GM23338 (cell line): ENCODE measurements at regions not wholly inside any gene's neighbourhood (a gene's known extent, or its start where the extent isn't known, plus 50 kb on each side); places are given as distances from the start of the nearest gene placed in this dataset.

Source experiments
- ATAC-seq: fragments of 200-7000 bp; cut with Tn5 transposase; 3 replicates; pipeline ENCODE4 v1.9.1; 2020
- DNase-seq: peaks from one replicate; pipeline ENCODE4 v3.0.0-alpha.2; 2015; ENCODE audit warnings: low spot score
- H2AFZ ChIP-seq: fragments of 200-600 bp; sonication (generic); 2 replicates; pipeline ENCODE4 v1.8.0; 2016; ENCODE audit warnings: antibody characterized with exemption, mild to moderate bottlenecking, moderate library complexity
- H3F3A ChIP-seq: fragments of 200-600 bp; sonication (generic); replicated peaks from 2 replicates; pipeline ENCODE4 v1.8.0; 2017; ENCODE audit warnings: antibody characterized with exemption, mixed run types, low read depth
- H3K27ac ChIP-seq: fragments of 200-600 bp; sonication (generic); 2 replicates; pipeline ENCODE4 v1.6.1; 2016; ENCODE audit warnings: low read depth
- H3K27me3 ChIP-seq: fragments of 200-600 bp; sonication (generic); 2 replicates; pipeline ENCODE4 v1.8.0; 2016; ENCODE audit warnings: mild to moderate bottlenecking, mixed run types, moderate library complexity; ENCODE audit not compliant: insufficient read depth
- H3K36me3 ChIP-seq: fragments of 200-600 bp; sonication (generic); 2 replicates; pipeline ENCODE4 v1.8.0; 2016; ENCODE audit warnings: mild to moderate bottlenecking; ENCODE audit not compliant: insufficient read depth
- H3K4me1 ChIP-seq: fragments of 200-600 bp; sonication (generic); 2 replicates; pipeline ENCODE4 v1.8.0; 2016; ENCODE audit warnings: mild to moderate bottlenecking, moderate library complexity; ENCODE audit not compliant: insufficient read depth
- H3K4me2 ChIP-seq: fragments of 200-600 bp; sonication (generic); 2 replicates; pipeline ENCODE4 v1.7.1; 2017; ENCODE audit warnings: mixed run types
- H3K4me3 ChIP-seq: fragments of 200-600 bp; sonication (generic); 2 replicates; pipeline ENCODE4 v1.6.1; 2016; ENCODE audit warnings: mixed run types
- H3K79me2 ChIP-seq: fragments of 200-600 bp; sonication (generic); replicated peaks from 2 replicates; pipeline ENCODE4 v1.8.0; 2017; ENCODE audit warnings: mild to moderate bottlenecking; ENCODE audit not compliant: insufficient read depth
- H3K9me2 ChIP-seq: fragments of 200-600 bp; sonication (generic); 2 replicates; pipeline ENCODE4 v1.8.0; 2017; ENCODE audit not compliant: insufficient read depth
- H4K20me1 ChIP-seq: fragments of 200-600 bp; sonication (generic); replicated peaks from 2 replicates; pipeline ENCODE4 v1.8.0; 2017; ENCODE audit warnings: mild to moderate bottlenecking; ENCODE audit not compliant: insufficient read depth
- H3K27ac Mint-ChIP-seq: 2 replicates; pipeline ENCODE4 v1.8.0; 2020; ENCODE audit warnings: inconsistent platforms, mild to moderate bottlenecking, moderate library complexity, mixed read lengths
- H3K27me3 Mint-ChIP-seq: 3 replicates; pipeline ENCODE4 v1.8.0; 2022; ENCODE audit warnings: low read depth, mild to moderate bottlenecking, moderate library complexity, mixed read lengths, inconsistent platforms; ENCODE audit not compliant: insufficient read depth, poor library complexity
- H3K36me3 Mint-ChIP-seq: 3 replicates; pipeline ENCODE4 v1.8.0; 2021; ENCODE audit warnings: low read depth, mild to moderate bottlenecking, inconsistent platforms, moderate library complexity, mixed read lengths
- H3K4me1 Mint-ChIP-seq: 3 replicates; pipeline ENCODE4 v1.8.0; 2020; ENCODE audit warnings: mild to moderate bottlenecking, inconsistent platforms, mixed read lengths
- H3K4me3 Mint-ChIP-seq: 3 replicates; pipeline ENCODE4 v1.8.0; 2021; ENCODE audit warnings: moderate library complexity, mild to moderate bottlenecking, inconsistent platforms, mixed read lengths
- H3K9me3 Mint-ChIP-seq: 3 replicates; pipeline ENCODE4 v1.8.0; 2020; ENCODE audit warnings: moderate library complexity, mild to moderate bottlenecking, inconsistent platforms, mixed read lengths
- EZH2 ChIP-seq: fragments of 200-600 bp; sonication (generic); IDR thresholded peaks from one replicate; pipeline ENCODE4 v1.8.0; 2017; ENCODE audit warnings: antibody characterized with exemption, mild to moderate bottlenecking, low read depth; ENCODE audit not compliant: unreplicated experiment
- EZH2phosphoT487 ChIP-seq: fragments of 200-600 bp; sonication (generic); IDR thresholded peaks from one replicate; pipeline ENCODE4 v1.8.1; 2018; ENCODE audit warnings: antibody characterized with exemption; ENCODE audit not compliant: unreplicated experiment
- JUNB ChIP-seq: IDR thresholded peaks from one replicate; pipeline ENCODE4 v1.6.1; 2016; ENCODE audit warnings: antibody characterized with exemption; ENCODE audit not compliant: unreplicated experiment
- NANOG ChIP-seq: IDR thresholded peaks from 2 replicates; pipeline ENCODE4 v1.6.1; 2016; ENCODE audit warnings: antibody characterized with exemption, borderline replicate concordance
- REST ChIP-seq: IDR thresholded peaks from one replicate; pipeline ENCODE4 v1.6.1; 2018; ENCODE audit warnings: antibody characterized with exemption; ENCODE audit not compliant: unreplicated experiment
- STAT1 ChIP-seq: IDR thresholded peaks from one replicate; pipeline ENCODE4 v1.6.1; 2016; ENCODE audit warnings: antibody characterized with exemption; ENCODE audit not compliant: unreplicated experiment
- ZNF331 ChIP-seq: fragments of 250-450 bp; sonication (Bioruptor Pico); IDR thresholded peaks from 2 replicates; pipeline ENCODE4 v1.5.0; 2020; ENCODE audit warnings: low read depth, mild to moderate bottlenecking, moderate library complexity
- TF ChIP-seq, protein P1 (sequence below): IDR thresholded peaks from 2 replicates; pipeline ENCODE4 v1.6.1; 2016; ENCODE audit warnings: antibody characterized with exemption
- TF ChIP-seq, protein P2 (sequence below): fragments of 250-450 bp; sonication (Bioruptor Pico); IDR thresholded peaks from 2 replicates; pipeline ENCODE4 v1.5.0; 2020; ENCODE audit warnings: mild to moderate bottlenecking, moderate library complexity
- TF ChIP-seq, protein P3 (sequence below), 2 experiments: fragments of 200-600 bp in 1 of 2; sonication (generic) in 1 of 2; conservative IDR thresholded peaks; 2 replicates each; pipeline versions ENCODE4 v1.5.1 to v1.6.1; 2016 to 2017; ENCODE audit warnings: antibody characterized with exemption in 2 of 2, low read depth in 2 of 2, mild to moderate bottlenecking in 2 of 2, moderate library complexity in 1 of 2

DNA sequence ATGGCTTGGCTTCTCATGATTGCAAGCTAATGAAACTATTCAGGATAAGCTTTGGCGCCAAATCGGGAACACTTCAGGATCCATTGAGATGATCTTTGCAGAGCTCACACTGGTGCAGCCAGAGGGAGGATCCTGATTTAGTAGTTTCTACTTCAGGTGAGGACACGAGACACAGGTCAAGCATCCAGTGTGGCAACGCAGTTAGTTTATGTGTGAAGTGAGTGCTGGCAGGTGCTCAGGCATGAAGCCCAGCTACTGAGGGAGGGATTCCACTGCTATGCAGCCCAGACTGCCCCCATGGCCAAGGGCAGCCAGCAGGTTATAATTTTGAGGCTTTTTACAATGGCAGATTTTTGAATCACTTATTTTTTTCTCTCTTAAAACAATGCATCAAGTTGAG lies 113.5 kb upstream of the PCED1B start:
- TF ChIP-seq NANOG = no peak
- TF ChIP-seq REST = no peak
- no peak for TF ChIP-seq JUNB
- TF ChIP-seq ZNF331 (CRISPR knock-in tag) = no peak
- TF ChIP-seq, protein P1, sequence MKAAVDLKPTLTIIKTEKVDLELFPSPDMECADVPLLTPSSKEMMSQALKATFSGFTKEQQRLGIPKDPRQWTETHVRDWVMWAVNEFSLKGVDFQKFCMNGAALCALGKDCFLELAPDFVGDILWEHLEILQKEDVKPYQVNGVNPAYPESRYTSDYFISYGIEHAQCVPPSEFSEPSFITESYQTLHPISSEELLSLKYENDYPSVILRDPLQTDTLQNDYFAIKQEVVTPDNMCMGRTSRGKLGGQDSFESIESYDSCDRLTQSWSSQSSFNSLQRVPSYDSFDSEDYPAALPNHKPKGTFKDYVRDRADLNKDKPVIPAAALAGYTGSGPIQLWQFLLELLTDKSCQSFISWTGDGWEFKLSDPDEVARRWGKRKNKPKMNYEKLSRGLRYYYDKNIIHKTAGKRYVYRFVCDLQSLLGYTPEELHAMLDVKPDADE = no peak
- no peak for TF ChIP-seq STAT1
- TF ChIP-seq, protein P2, sequence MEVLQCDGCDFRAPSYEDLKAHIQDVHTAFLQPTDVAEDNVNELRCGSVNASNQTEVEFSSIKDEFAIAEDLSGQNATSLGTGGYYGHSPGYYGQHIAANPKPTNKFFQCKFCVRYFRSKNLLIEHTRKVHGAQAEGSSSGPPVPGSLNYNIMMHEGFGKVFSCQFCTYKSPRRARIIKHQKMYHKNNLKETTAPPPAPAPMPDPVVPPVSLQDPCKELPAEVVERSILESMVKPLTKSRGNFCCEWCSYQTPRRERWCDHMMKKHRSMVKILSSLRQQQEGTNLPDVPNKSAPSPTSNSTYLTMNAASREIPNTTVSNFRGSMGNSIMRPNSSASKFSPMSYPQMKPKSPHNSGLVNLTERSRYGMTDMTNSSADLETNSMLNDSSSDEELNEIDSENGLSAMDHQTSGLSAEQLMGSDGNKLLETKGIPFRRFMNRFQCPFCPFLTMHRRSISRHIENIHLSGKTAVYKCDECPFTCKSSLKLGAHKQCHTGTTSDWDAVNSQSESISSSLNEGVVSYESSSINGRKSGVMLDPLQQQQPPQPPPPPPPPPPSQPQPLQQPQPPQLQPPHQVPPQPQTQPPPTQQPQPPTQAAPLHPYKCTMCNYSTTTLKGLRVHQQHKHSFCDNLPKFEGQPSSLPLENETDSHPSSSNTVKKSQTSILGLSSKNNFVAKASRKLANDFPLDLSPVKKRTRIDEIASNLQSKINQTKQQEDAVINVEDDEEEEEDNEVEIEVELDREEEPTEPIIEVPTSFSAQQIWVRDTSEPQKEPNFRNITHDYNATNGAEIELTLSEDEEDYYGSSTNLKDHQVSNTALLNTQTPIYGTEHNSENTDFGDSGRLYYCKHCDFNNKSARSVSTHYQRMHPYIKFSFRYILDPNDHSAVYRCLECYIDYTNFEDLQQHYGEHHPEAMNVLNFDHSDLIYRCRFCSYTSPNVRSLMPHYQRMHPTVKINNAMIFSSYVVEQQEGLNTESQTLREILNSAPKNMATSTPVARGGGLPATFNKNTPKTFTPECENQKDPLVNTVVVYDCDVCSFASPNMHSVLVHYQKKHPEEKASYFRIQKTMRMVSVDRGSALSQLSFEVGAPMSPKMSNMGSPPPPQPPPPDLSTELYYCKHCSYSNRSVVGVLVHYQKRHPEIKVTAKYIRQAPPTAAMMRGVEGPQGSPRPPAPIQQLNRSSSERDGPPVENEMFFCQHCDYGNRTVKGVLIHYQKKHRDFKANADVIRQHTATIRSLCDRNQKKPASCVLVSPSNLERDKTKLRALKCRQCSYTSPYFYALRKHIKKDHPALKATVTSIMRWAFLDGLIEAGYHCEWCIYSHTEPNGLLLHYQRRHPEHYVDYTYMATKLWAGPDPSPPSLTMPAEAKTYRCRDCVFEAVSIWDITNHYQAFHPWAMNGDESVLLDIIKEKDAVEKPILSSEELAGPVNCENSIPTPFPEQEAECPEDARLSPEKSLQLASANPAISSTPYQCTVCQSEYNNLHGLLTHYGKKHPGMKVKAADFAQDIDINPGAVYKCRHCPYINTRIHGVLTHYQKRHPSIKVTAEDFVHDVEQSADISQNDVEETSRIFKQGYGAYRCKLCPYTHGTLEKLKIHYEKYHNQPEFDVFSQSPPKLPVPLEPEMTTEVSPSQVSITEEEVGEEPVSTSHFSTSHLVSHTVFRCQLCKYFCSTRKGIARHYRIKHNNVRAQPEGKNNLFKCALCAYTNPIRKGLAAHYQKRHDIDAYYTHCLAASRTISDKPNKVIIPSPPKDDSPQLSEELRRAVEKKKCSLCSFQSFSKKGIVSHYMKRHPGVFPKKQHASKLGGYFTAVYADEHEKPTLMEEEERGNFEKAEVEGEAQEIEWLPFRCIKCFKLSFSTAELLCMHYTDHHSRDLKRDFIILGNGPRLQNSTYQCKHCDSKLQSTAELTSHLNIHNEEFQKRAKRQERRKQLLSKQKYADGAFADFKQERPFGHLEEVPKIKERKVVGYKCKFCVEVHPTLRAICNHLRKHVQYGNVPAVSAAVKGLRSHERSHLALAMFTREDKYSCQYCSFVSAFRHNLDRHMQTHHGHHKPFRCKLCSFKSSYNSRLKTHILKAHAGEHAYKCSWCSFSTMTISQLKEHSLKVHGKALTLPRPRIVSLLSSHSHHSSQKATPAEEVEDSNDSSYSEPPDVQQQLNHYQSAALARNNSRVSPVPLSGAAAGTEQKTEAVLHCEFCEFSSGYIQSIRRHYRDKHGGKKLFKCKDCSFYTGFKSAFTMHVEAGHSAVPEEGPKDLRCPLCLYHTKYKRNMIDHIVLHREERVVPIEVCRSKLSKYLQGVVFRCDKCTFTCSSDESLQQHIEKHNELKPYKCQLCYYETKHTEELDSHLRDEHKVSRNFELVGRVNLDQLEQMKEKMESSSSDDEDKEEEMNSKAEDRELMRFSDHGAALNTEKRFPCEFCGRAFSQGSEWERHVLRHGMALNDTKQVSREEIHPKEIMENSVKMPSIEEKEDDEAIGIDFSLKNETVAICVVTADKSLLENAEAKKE (CRISPR knock-in tag) = no peak
- TF ChIP-seq, protein P3, sequence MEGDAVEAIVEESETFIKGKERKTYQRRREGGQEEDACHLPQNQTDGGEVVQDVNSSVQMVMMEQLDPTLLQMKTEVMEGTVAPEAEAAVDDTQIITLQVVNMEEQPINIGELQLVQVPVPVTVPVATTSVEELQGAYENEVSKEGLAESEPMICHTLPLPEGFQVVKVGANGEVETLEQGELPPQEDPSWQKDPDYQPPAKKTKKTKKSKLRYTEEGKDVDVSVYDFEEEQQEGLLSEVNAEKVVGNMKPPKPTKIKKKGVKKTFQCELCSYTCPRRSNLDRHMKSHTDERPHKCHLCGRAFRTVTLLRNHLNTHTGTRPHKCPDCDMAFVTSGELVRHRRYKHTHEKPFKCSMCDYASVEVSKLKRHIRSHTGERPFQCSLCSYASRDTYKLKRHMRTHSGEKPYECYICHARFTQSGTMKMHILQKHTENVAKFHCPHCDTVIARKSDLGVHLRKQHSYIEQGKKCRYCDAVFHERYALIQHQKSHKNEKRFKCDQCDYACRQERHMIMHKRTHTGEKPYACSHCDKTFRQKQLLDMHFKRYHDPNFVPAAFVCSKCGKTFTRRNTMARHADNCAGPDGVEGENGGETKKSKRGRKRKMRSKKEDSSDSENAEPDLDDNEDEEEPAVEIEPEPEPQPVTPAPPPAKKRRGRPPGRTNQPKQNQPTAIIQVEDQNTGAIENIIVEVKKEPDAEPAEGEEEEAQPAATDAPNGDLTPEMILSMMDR (conservative IDR thresholded peaks at IDR 0.05; ENCODE audit: low read depth in 2 of 2) = no peak
- TF ChIP-seq EZH2phosphoT487 = no peak
- no peak for TF ChIP-seq EZH2
- Histone ChIP-seq H4K20me1 (no peaks in the 10 kb centered on the region), H3K4me3 (no peak overlapping the region), H3F3A (no peaks in the 10 kb centered on the region), H3K9me2 (no peaks in the 10 kb centered on the region), H2AFZ (peak overlapping the region; percentile 7; the same call in 1 of the 2 replicates), H3K79me2 (no peaks in the 10 kb centered on the region), H3K4me2 (no peak overlapping the region; the same call in 1 of the 2 replicates), H3K27me3 (no peaks in the 10 kb centered on the region), H3K27ac (no peak overlapping the region), H3K36me3 (no peaks in the 10 kb centered on the region), H3K4me1 (peaks cover 12% of the 10 kb centered on the region; the same call in 1 of the 2 replicates)
- H3K27ac Mint-ChIP-seq = 0 out of 2 replicates have a peak overlapping the region, but pooled peaks have one; percentile 56
- H3K36me3 Mint-ChIP-seq = no peaks in the 10 kb centered on the region
- no peaks in the 10 kb centered on the region for H3K9me3 Mint-ChIP-seq
- peaks cover 18% of the 10 kb centered on the region for H3K4me1 Mint-ChIP-seq
- no peak for DNase-seq
- peaks cover under 1% of the 10 kb centered on the region for H3K27me3 Mint-ChIP-seq
- H3K4me3 Mint-ChIP-seq = no peak overlapping the region
- ATAC-seq = no peak
